Lung microvascular endothelial cell (primary cell): ENCODE measurements at regions not wholly inside any gene's neighbourhood (a gene's known extent, or its start where the extent isn't known, plus 50 kb on each side); places are given as distances from the start of the nearest gene placed in this dataset.

Experiments
- DNase-seq, 2 donors: peaks; one replicate each; pipeline versions ENCODE4 v3.0.0 to v3.0.0-alpha.2; 2010; ENCODE audit warnings: low read depth in 2 of 2

DNA sequence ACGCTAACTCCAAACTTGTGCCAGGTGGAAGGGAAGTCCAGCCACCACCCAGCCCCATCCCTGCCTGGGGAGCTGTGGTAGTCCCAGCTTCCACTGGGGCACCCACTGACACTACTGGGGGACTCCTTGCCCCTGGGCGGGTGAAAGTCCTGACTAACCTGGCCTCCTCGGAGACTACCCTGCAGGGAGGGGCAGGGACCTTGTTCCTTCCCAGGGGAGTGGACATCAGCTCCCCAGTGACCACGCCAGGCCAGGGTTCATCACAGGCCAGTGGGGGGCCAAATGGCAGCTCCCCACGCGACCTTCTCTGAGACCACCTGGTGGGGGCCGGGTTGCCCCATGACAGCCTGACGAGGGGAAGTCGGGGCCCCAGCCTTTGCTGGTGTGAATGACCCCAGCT lies 420.0 kb upstream of the SALL3 start:
- no peak for DNase-seq

DNA sequence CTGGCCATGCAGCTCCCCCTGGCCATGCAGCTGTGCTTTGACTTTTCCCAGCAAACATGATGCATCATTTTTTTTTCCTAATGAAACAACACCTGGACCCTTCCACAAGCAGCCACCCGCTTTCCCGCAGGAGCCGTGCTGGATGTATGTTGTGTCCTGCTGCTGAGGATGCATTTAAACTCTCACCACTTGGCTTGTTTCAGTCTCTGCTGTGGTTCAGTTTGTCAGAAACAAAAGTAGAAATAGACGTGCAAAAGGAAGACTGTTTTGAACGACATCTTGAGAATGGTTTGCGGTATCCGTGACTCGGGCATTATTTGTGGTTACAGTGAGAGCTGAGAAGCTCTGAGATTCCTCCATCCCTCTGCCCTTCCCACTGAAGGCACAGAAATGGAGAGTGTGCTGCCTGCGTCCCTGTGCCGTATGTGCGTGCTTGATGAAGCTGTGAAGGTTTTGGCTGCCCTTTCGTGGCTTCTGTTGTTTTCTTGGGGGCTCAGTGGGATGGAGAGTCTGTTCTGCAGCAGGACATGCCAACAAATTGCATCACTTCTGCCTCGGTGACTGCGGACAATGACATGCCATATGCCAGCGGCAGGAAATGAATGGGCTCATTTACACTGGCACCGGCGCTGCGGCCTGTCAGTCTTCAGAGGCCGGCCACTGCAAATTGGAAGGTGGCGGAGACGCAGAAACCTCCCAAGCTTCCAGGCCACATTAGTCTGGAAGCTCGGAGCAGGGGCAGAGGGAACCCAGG lies 417.7 kb upstream of the SALL3 start:
- DNase-seq: no peak

- DNase-seq: no peak
These were observed 417.1 kb upstream of the SALL3 start for GRCh38 chr18:78562531-78562961.

- no peak for DNase-seq
These were observed 416.5 kb upstream of the SALL3 start for GRCh38 chr18:78563110-78563509.

DNA sequence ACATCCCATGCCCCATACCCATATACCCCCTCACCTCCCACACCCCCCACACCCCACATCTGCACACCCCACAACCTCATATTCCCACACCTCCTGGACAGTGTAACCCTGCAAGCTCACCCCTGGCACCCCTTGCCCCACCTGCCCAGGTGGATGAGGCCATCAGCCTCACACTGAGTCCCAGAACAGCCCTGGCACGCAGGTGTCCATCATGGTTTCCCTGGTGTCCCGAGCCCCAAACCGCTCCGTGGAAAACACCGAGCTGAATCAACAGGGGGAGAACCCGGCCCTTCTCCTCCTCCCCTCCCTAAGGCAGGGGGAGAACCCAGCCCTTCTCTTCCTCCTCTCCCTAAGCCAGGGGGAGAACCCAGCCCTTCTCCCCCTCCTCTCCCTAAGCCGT lies 415.6 kb upstream of the SALL3 start:
- DNase-seq: no peak

DNA sequence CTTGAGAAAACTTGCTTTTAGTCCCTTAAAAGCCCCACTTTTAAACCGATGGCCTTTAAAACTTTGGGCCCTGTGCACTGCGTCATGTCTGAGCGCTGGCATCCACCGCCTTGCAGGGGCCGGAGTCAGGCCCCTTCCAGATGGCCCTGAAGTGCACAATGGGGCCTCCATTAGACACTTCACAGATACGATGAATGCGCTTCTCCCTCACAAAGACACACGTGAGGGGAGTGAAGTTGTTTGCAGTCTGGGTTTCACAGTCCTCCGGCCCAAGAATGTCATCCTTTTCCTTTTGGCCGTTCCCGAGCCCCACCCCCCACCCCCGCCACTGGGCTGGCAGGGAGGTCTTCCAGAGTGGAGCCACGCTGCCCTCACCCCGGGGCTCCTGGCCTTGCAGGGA lies 415.1 kb upstream of the SALL3 start:
- DNase-seq: no peak

DNA sequence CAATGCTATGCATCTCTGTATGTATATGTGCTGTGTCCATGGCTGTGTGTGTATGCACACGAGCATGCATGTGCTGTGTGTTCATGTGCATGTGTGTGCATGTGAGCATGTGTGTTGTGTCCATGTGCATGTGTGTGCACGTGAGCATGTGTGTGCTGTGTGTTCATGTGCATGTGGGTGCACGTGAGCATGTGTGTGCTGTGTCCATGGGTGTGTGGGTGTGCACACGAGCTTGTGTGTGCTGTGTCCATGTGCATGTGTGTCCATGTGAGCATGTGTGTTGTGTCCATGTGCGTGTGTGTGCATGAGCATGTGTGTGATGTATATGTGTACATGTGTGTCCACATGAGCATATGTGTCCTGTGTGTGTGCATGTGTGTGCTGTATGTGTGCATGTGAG lies 414.4 kb upstream of the SALL3 start:
- no peak for DNase-seq

- no peak for DNase-seq
These were observed 413.6 kb upstream of the SALL3 start for GRCh38 chr18:78566065-78566464.

DNA sequence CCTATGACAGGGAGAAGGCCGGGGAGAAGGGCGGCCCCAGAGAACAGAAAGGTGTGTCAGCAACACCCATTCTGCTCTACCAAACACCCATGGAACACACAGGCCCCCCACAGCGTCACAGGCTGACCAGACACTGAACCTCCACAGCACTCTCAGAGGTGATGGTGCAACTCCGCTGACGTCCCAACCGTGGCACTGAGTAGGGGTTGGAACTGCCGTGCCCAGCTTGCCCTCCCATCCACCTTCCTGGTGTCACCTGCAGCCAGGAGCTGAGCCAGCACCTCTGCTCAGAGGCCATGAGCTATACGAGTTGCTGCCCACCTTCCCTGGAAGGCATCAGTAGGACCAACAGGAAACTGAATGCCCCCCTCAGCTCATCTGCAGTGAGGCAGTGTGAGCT lies 412.9 kb upstream of the SALL3 start:
- DNase-seq: no peak

DNA sequence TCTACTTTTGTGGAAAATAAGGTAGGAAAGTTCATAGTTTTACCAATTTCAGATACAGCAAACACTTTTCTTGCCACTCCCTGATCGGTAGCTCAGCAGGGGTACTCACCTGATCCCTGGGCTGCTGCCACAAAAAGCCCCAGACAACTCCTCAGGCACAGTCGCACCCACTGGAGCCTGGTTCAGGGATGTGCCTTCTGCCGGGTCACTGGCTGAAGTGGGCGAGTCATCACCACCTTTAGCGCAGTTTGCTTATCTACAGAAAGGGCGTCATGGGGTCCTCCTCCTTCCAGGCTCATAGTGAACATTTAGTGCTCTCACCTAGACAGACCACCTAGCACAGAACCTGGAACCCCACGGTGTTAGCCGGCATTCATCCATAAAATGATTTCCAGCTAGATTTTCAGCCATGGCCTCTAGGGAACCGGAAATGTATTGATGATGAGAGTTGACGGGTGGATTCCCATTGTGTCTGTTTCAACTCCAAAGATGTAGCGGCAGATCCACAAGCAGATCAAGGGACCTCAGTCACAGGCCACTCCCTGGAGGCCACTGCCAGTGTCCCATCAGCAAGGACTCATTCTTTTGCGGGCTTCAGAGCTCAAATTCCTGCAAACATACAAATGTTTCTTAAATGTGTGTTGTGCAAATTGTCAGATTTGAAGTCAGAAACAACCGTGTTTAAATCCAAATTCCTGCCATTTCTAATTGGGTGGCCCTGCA lies 408.4 kb upstream of the SALL3 start:
- DNase-seq: no peak

GRCh38 chr18:78571831-78572347 lies 407.7 kb upstream of the SALL3 start:
- no peak for DNase-seq

- DNase-seq: no peak
These were observed 405.8 kb upstream of the SALL3 start for GRCh38 chr18:78573773-78574172.

DNA sequence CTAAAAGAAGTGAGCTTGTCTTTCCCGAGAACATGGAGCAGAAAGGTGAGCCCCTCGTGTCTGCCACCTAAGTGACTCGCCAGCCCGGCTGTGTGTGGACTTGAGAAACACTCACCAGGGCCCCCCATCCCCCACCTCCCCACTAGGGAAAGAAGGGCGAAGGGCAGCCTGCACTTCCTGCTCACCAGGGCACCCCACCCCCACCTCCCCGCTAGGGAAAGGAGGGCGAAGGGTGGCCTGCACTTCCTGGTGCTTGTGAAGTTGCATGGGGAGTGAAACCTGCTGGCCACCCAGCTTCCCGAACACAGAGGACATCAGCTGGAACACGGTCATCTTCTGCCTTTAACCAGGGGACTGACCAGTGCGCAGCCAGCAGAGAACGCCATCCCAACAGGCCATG lies 402.7 kb upstream of the SALL3 start:
- no peak for DNase-seq

GRCh38 chr18:78579449-78579848 lies 400.2 kb upstream of the SALL3 start:
- no peak for DNase-seq

GRCh38 chr18:78579854-78580577 lies 399.6 kb upstream of the SALL3 start:
- no peak for DNase-seq

- DNase-seq: no peak
These were observed 398.7 kb upstream of the SALL3 start for GRCh38 chr18:78580835-78581339.

DNA sequence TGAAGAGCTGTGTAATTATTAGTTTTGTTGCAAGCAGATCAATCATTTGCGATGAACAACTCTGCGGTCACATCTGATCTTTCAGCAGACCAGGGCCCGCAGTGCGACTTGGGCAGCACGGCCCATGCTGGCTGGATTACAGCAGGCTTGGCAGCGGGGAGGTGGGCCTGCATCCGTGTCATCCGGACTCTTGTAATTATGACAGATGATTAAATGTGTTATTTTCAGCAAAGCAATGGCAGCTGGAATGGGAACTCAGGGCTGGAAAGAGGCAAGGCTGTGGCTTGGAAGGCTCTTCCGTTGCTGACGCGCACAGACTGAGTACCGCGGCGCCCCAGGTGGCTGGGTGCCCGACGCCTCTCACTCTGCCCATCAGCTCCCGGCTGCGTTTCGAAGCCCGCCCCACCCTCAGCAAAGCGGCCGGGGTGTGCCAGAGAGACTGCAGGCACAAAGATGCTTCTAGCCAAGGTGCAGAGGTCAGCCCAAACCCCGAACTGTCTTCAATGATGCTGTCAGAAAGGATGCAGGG lies 397.4 kb upstream of the SALL3 start:
- DNase-seq: no peak

GRCh38 chr18:78582898-78583738 lies 396.5 kb upstream of the SALL3 start:
- no peak for DNase-seq

DNA sequence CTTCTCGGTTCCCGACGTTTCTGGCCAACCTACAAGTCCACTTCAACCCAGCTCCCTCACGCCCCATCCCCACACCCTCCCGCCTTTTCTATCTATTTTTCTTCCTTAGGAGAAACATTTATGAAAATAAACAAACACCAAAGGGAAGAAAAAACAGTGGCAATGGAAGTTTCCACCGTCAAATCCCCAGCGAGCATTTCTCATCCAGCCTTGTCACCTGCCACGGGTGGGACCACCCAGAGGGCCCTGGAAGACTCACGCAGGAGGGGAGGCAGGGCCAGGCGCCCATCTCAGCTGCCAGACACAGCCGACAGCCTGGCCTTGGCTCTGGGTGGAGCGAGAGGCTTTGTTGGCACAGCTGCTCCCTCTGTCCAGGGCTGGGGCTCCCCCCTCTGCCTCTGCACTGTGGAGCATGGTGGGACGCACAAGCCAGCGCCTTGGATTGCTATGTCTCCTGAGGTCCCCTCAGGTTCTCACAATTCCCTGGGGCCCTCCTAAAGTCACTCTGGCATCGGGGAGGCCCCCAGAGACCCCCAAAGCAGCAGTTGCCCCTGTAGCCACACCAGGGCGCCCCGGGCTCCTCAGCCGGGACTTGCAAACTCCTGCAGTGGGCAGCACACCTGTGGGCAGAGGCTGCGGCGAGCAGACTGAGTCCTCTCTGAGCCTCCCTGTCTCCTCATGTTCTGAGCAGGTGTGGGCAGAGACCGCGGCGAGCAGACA lies 395.7 kb upstream of the SALL3 start:
- DNase-seq: no peak

GRCh38 chr18:78584459-78585022 lies 395.1 kb upstream of the SALL3 start:
- no peak for DNase-seq
